Keratinocyte (primary cell): ENCODE measurements at regions not wholly inside any gene's neighbourhood (a gene's known extent, or its start where the extent isn't known, plus 50 kb on each side); places are given as distances from the start of the nearest gene placed in this dataset.

Experiments used
- DNase-seq: peaks from one replicate; pipeline ENCODE4 v3.0.0-alpha.2; 2011; ENCODE audit warnings: low read depth, missing footprints, low spot score
- FAIRE-seq: peaks from 2 replicates; lab custom pipeline; 2011; peaks lifted over from hg19 to GRCh38; lab: Jason Lieb, UNC
- H2AFZ ChIP-seq: 2 replicates; pipeline ENCODE4 v1.6.0; 2012; ENCODE audit warnings: low read length, control low read depth, inconsistent platforms; ENCODE audit not compliant: control insufficient read depth
- H3K27ac ChIP-seq: 2 replicates; pipeline ENCODE4 v1.5.1; 2011; ENCODE audit warnings: low read length; ENCODE audit not compliant: control insufficient read depth, insufficient read depth
- H3K27me3 ChIP-seq: 3 replicates; pipeline ENCODE4 v1.6.0; 2011; ENCODE audit warnings: low read length; ENCODE audit not compliant: control insufficient read depth, insufficient read depth; ENCODE audit errors: extremely low read depth
- H3K36me3 ChIP-seq, 2 experiments: 2 replicates in 1 of 2; 3 replicates in 1 of 2; pipeline ENCODE4 v1.5.1; 2011; ENCODE audit warnings: low read length in 2 of 2, mild to moderate bottlenecking in 1 of 2; ENCODE audit not compliant: control insufficient read depth in 2 of 2, insufficient read depth in 2 of 2; ENCODE audit errors: extremely low read depth in 1 of 2
- H3K4me1 ChIP-seq: 3 replicates; pipeline ENCODE4 v1.5.1; 2011; ENCODE audit warnings: low read length; ENCODE audit not compliant: control insufficient read depth, insufficient read depth; ENCODE audit errors: extremely low read depth
- H3K4me2 ChIP-seq: 3 replicates; pipeline ENCODE4 v1.6.0; 2011; ENCODE audit warnings: low read depth, low read length; ENCODE audit not compliant: control insufficient read depth, insufficient read depth; ENCODE audit errors: extremely low read depth
- H3K4me3 ChIP-seq, 3 experiments: fragments of 200-600 bp in 1 of 3; sonication (generic) in 1 of 3; 2 replicates in 2 of 3; 3 replicates in 1 of 3; pipeline ENCODE4 v1.5.1; 2011 to 2016; ENCODE audit warnings: low read length in 3 of 3, mild to moderate bottlenecking in 3 of 3, control low read depth in 2 of 3, inconsistent platforms in 1 of 3, low read depth in 1 of 3, mixed read lengths in 1 of 3, mixed run types in 1 of 3, moderate library complexity in 1 of 3; ENCODE audit not compliant: control insufficient read depth in 2 of 3, insufficient read depth in 2 of 3; ENCODE audit errors: extremely low read depth in 1 of 3
- H3K79me2 ChIP-seq: 2 replicates; pipeline ENCODE4 v1.6.0; 2012; ENCODE audit warnings: low read length; ENCODE audit not compliant: control insufficient read depth, insufficient read depth
- H3K9ac ChIP-seq: 3 replicates; pipeline ENCODE4 v1.6.0; 2011; ENCODE audit warnings: low read length; ENCODE audit not compliant: control insufficient read depth, insufficient read depth; ENCODE audit errors: extremely low read depth
- H3K9me1 ChIP-seq: 3 replicates; pipeline ENCODE4 v1.6.0; 2011; ENCODE audit warnings: low read length; ENCODE audit not compliant: control insufficient read depth, insufficient read depth; ENCODE audit errors: extremely low read depth
- H3K9me3 ChIP-seq: 2 replicates; pipeline ENCODE4 v1.5.1; 2012; ENCODE audit warnings: low read depth, low read length; ENCODE audit not compliant: control insufficient read depth
- H4K20me1 ChIP-seq: 3 replicates; pipeline ENCODE4 v1.6.0; 2011; ENCODE audit warnings: low read length; ENCODE audit not compliant: control insufficient read depth, insufficient read depth; ENCODE audit errors: extremely low read depth
- CTCF ChIP-seq, 3 experiments: IDR thresholded peaks in 1 of 3; conservative IDR thresholded peaks in 1 of 3; optimal IDR thresholded peaks in 1 of 3; 2 replicates in 2 of 3; 3 replicates in 1 of 3; pipeline versions ENCODE3 to v1.5.1; 2011; ENCODE audit warnings: low read length in 3 of 3, mild to moderate bottlenecking in 3 of 3, moderate library complexity in 2 of 3, control low read depth in 1 of 3, inconsistent platforms in 1 of 3; ENCODE audit not compliant: insufficient read depth in 2 of 3; ENCODE audit errors: extremely low read depth in 1 of 3
- EZH2 ChIP-seq: IDR thresholded peaks from one replicate; pipeline ENCODE4 v1.6.1; 2012; ENCODE audit warnings: inconsistent platforms, mild to moderate bottlenecking, low read length, moderate library complexity
- dilution Hi-C: fragments of 300-500 bp; cut with MboI; formaldehyde crosslinking; loops from one replicate; pipeline ENCODE4 v1.7.0; 2020; ENCODE audit warnings: low sequenced_read_pairs; ENCODE audit not compliant: extremely low pct_ligation_motif_present

GRCh38 chr22:47786650-47787290 lies 1024.3 kb downstream of the TBC1D22A start:
- no peak overlapping the region for H3K27ac ChIP-seq

GRCh38 chr22:47784991-47785390 lies 1022.5 kb downstream of the TBC1D22A start:
- TF ChIP-seq CTCF (optimal IDR thresholded peaks at IDR 0.05 in 1 of 3, IDR thresholded peaks at IDR 0.05 in 1 of 3, conservative IDR thresholded peaks at IDR 0.05 in 1 of 3; ENCODE audit: extremely low read depth in 1 of 3, insufficient read depth in 2 of 3, low read length in 3 of 3) (no peak), EZH2 (no peak)
- dilution Hi-C loops: no loop called here
- H2AFZ ChIP-seq: no peak overlapping the region
- no peaks in the 10 kb centered on the region for H3K36me3 ChIP-seq
- no peak overlapping the region for H3K4me2 ChIP-seq
- no peak overlapping the region for H3K4me3 ChIP-seq
- no peak overlapping the region for H3K9ac ChIP-seq
- H3K9me1 ChIP-seq: no peaks in the 10 kb centered on the region
- no peak for FAIRE-seq
- DNase-seq: no peak
- H3K9me3 ChIP-seq: peaks cover 6% of the 10 kb centered on the region
- no peaks in the 10 kb centered on the region for H4K20me1 ChIP-seq
- peaks cover 10% of the 10 kb centered on the region for H3K4me1 ChIP-seq
- H3K27ac ChIP-seq: no peak overlapping the region
- H3K79me2 ChIP-seq: no peaks in the 10 kb centered on the region
- no peaks in the 10 kb centered on the region for H3K27me3 ChIP-seq

More at GRCh38 chr22:47786650-47787290, 1024.3 kb downstream of the TBC1D22A start:
- no peaks in the 10 kb centered on the region for H3K79me2 ChIP-seq
- H3K4me3 ChIP-seq: no peak overlapping the region
- H3K4me2 ChIP-seq: no peak overlapping the region
- TF ChIP-seq EZH2 (no peak), CTCF (optimal IDR thresholded peaks at IDR 0.05 in 1 of 3, IDR thresholded peaks at IDR 0.05 in 1 of 3, conservative IDR thresholded peaks at IDR 0.05 in 1 of 3; ENCODE audit: extremely low read depth in 1 of 3, insufficient read depth in 2 of 3, low read length in 3 of 3) (no peak)
- H3K4me1 ChIP-seq: peaks cover 10% of the 10 kb centered on the region
- no peak overlapping the region for H3K9ac ChIP-seq
- DNase-seq (no peak), FAIRE-seq (no peak)
- H4K20me1 ChIP-seq: no peaks in the 10 kb centered on the region
- dilution Hi-C loops: no loop called here
- H3K9me3 ChIP-seq: peaks cover 6% of the 10 kb centered on the region
- no peaks in the 10 kb centered on the region for H3K27me3 ChIP-seq
- no peaks in the 10 kb centered on the region for H3K9me1 ChIP-seq
- no peaks in the 10 kb centered on the region for H3K36me3 ChIP-seq
- H2AFZ ChIP-seq: no peak overlapping the region
